GM19025 (cell line): ENCODE measurements at regions not wholly inside any gene's neighbourhood (a gene's known extent, or its start where the extent isn't known, plus 50 kb on each side); places are given as distances from the start of the nearest gene placed in this dataset.
"Not testable (repeated sequence)": the region's sequence is repeated elsewhere in the genome, so short reads cannot be mapped to it uniquely, and the experiment has no call there.

Experiments
- ATAC-seq: cut with Tn5 transposase; IDR thresholded peaks from one replicate; pipeline ENCODE4 v1.9.1; 2021; ENCODE audit warnings: mild to moderate bottlenecking, low read depth, moderate library complexity; ENCODE audit not compliant: unreplicated experiment

DNA sequence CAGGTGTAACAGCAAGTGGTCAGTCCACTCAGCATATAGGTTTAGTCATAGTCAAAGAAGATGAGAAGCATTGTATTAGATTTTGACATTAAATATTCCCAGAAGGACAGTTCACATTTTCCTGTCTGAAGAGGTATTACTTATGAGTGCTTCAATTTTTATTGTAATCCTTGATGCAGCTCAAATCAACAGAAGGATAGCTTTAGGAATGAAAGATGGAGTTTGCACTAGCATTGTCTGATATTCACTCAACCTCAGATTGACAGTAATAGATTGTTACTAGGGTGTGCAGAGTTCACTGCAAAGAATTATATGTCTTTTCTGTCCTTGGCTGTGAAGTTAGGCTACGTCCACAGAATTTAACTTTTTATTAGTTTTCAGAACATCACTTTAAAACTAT is 764.3 kb upstream of the AADAT start:
- no peak for ATAC-seq

DNA sequence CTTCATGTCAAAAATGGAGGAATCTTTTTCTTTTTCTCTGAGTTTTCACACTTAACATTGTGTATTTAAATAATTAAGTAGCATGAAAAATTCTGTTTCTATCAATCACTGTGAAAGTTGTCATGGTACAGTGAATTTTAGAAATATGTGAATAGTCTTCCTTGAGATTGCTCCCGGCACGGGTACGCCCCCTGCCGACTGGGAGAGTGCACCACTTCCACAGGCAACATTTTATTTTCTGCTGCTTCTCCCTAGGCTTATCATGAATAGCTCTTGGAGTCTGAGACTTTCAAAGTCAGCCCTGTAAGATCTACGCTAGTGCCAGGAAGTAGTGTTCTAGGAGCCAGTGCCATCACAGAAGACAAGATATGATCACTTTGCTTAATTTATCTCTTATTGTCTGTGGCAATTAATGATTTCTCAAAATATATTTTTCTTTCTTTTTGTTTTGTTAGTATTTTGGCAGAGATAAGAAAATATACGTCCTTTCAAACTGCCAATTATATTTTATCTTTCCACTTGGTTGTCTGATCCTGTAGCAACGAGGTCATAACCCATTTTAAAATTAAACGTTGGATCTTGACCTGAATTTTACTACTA is 763.8 kb upstream of the AADAT start:
- no peak for ATAC-seq

DNA sequence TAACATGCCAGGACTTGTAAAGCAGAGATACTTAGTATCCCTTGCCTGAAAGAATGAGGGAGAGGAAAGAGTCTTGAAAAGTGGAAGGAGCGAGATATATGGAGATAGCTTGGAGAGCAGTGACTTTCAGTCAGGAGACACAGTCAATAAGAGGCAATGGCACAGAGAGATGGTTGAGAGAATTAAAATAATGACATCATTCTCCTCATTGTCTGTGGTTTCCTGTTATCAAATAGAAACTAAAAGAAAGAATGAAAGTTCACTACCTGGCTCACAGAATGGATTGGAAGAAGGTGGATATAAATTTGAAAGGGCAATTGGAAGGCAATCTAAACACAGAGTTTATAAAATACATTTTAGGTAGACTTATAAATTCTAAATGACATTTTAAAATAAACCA is 760.2 kb upstream of the AADAT start:
- no peak for ATAC-seq

DNA sequence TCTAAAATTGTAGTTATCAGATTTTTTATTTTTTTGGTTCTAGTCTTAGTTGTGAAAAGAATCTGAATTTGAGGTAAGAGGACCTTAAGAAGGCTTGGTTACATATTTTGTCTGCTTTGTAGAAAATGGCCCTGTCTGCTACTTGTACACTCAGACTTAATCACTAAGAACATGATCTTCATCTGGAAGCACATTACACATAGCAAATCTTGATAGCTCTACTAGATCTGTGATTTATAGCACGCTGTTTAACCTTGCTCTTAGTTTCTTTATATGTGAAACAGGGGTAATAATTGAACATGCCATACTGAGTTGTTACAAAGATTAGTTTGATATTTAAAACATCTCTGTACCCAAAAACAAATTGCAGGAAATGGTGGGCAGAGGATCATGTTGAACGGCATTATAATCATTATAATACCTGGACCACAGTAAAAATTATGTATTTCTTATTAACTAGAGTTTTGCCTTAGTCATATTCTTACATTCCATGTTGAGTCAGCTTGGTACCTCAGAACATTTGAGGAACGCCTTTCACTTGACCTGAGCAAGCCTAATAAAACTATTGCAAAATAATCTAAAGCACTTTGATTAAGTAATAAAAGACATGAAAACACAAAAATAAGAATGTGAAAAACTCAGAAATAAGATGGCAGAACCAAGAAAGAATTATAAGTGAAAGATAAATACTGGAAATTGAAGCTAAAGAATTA is 738.0 kb upstream of the AADAT start:
- no peak for ATAC-seq

DNA sequence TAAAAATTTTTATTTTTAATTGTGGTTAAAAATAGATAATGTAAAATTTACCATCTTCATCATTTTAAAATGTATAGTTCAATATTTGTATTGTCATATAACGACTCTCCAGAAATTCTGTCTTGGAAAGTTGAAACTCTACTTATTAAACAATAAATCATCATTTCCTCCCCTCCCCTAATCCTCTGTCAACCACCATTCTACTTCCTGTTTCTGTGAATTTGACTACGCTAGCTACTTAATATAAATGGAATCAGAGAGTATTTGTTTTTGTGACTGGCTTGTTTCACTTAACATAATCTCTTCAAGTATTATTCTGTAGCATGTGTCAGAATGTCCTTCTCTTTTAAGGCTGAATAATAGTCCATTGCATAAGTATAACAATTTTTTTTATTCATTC is 729.0 kb upstream of the AADAT start:
- ATAC-seq: no peak

GRCh38 chr4:170805352-170805751 is 715.6 kb upstream of the AADAT start:
- no peak for ATAC-seq

DNA sequence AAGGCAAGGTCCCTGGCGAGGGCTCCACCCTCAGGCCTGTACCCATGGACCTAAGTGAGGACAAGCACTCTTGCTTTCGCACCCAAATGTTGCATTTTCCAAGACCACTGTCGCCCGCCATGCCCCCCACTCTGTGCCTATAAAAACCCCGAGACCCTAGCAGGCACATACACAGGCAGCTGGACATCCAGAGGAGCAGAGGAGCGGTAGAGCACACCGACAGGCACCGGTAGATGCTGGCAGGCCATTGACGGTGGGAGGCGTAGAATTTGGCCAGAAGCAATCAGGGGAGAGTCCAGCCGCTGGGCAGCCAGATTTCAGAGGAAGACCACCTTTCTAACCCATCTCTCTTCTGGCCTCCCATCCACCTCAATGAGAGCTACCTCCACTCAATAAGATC is 715.2 kb upstream of the AADAT start:
- ATAC-seq: no peak

GRCh38 chr4:170803492-170803891 is 713.7 kb upstream of the AADAT start:
- no peak for ATAC-seq

- no peak for ATAC-seq
Measured at GRCh38 chr4:170801771-170802170, 712.0 kb upstream of the AADAT start.

- no peak for ATAC-seq
Measured at GRCh38 chr4:170794525-170794924, 704.8 kb upstream of the AADAT start.

GRCh38 chr4:170788540-170789051 is 698.8 kb upstream of the AADAT start:
- not testable (repeated sequence) for ATAC-seq

DNA sequence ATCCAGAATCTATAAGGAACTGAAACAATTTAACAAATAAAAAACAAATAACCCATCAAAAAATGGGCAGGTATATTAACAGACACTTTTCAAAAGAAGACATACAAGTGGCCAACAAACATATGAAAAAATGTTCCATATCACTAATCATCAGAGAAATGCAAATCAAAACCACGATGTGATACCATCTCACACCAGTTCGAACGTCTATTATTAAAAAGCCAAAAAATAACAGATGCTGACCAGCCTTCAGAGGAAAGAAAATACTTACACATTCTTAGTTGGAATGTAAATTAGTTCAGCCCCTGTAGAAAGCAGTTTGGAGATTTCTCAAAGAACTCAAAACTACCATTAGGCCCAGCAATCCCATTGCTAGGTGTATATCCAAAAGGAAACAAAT is 687.9 kb upstream of the AADAT start:
- ATAC-seq: no peak

DNA sequence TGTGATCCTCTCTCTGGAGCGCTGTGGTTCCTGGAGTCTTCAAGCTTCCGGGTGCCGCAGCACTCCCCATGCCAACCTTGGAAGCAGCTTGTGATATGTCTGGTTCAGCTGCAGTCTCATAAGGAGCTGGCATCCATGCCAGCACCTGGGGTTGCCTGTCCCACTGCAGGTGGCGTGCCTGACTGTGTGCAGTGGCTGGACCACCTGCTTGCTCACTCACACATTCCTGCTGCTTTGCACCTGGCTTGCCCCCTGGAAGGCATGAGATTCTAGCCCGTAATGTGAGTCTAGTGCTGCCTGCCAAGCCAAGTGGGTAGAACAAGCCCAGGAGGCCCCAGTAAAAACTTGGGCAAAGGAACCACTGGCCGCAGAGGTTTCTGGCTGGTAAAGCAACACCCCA is 687.2 kb upstream of the AADAT start:
- no peak for ATAC-seq

GRCh38 chr4:170775851-170776250 is 686.1 kb upstream of the AADAT start:
- no peak for ATAC-seq

DNA sequence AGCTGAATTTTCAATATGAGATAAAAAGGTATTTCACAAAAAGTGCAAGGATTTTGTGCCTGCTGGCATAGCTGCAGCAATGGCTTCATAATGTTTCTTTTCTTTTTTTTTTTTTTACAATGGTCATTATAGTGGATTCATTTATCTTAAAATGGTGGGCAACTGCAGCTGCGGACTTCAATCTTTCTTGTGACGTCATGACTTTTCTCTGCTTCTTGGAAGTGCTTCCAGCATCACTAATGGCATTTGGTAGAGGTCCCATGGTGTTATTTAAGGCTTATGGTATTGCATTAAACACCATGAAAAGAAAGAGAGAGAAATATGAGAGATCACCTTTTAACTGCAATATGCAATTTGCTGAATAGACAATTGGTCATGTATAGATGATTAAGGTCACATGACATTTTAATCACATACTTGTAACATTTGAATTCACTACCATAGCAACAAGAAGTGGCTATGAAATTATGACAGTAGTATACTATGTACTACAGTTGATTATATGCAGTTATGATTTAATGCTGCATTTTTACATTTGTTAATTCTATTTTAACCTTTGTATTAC is 684.0 kb upstream of the AADAT start:
- no peak for ATAC-seq

- ATAC-seq: no peak
Measured at GRCh38 chr4:170772429-170772828, 682.7 kb upstream of the AADAT start.

- ATAC-seq: no peak
Measured at GRCh38 chr4:170770664-170771063, 680.9 kb upstream of the AADAT start.

DNA sequence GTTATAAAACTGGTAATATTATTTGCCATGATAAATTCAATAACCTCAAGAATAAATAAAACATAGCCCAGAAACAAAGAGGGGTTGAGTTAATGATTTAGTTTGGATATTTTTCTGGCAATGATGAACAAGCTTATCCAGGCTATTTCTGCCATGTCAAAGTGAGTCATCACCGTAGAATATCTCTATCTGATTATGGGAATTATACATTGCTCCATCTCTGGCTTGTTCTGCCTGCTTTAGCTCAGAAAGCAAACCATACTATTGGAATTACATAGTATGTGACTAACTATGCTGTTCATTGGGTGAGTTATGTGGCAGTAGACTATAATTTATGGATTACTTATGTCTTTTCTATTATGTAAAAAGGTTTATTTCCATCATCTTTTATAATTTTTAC is 680.1 kb upstream of the AADAT start:
- no peak for ATAC-seq

- no peak for ATAC-seq
Measured at GRCh38 chr4:170758988-170759387, 669.2 kb upstream of the AADAT start.

DNA sequence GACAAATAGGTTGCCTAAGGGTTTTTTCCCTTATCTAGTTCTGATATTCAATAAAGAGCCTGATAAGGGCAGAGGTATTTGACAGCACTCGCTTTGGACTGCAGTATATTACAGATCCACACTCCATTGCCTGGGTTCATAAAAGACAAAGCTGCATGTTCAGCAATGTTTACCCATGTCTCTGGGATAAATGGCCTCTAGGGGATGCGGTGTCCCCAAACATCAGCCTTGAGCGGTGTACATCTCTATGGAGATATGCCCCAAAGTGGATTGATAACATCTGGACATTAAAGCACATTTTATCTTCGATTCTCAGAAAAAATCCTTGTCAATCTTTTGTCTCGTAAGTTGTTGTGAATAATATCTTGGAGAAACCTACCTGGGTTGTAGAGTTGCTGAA is 660.8 kb upstream of the AADAT start:
- no peak for ATAC-seq

GRCh38 chr4:170748975-170749374 is 659.2 kb upstream of the AADAT start:
- no peak for ATAC-seq

DNA sequence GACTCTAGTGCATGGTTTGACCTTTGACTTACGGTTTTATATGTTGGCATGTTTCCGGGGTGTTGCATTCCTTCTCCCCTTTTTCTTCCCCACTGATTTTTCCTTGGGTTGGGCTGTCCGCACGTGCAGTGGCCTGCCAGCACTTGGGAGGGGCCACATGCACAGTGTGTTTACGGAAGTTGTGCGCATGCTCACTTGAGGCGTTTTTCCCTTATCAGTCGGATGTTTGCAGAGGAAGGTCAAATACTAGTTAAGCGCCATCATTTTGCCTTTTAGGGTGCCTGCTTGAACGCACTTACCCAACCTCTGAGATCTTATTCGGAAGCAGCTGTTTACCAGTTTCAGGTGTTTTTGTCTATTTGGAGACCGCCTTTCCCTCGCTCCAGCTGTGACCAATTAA is 653.9 kb upstream of the AADAT start:
- no peak for ATAC-seq
